ENCODE measurements at regions not wholly inside any gene's neighbourhood (a gene's known extent, or its start where the extent isn't known, plus 50 kb on each side); places are given as distances from the start of the nearest gene placed in this dataset.

- Mint-ChIP-seq H3K36me3 (no peaks in the 10 kb centered on the region), H3K4me1 (no peaks in the 10 kb centered on the region)
- intact Hi-C loops (cut with micrococcal nuclease): no loop called here
Observed at GRCh38 chr6:120775698-120776097, 558.6 kb downstream of the TBC1D32 start.

GRCh38 chr6:120774275-120774674 is 560.0 kb downstream of the TBC1D32 start:
- no peaks in the 10 kb centered on the region for H3K79me2 ChIP-seq (ENCODE audit: insufficient read depth, low read length)
- no peak overlapping the region for H3K9ac ChIP-seq (ENCODE audit: insufficient read depth, low read length, poor library complexity, severe bottlenecking)
- H3K27ac Mint-ChIP-seq: no peak overlapping the region
- H3K27ac ChIP-seq (ENCODE audit: low read depth in 1 of 2, low read length in 2 of 2): no peak overlapping the region
- H3K4me2 ChIP-seq (replicated peaks; ENCODE audit: extremely low read depth, low read length, poor library complexity, severe bottlenecking): no peak overlapping the region
- no peaks in the 10 kb centered on the region for H4K20me1 ChIP-seq (ENCODE audit: insufficient read depth, low read length)
- no peaks in the 10 kb centered on the region for H3K36me3 ChIP-seq (replicated peaks in 1 of 2; ENCODE audit: control insufficient read depth in 1 of 2, insufficient read depth in 2 of 2, low read length in 2 of 2)
- intact Hi-C loops (cut with micrococcal nuclease): no loop called here
- no CpG with 5 or more reads among the region's 1 CpG for WGBS (ENCODE audit: insufficient coverage)
- peaks cover 8 to 10% of the 10 kb centered on the region in 2 donors for H3K9me3 ChIP-seq (replicated peaks in 1 of 2; ENCODE audit: control insufficient read depth in 1 of 2, insufficient read depth in 1 of 2, low read length in 2 of 2)
- no peaks in the 10 kb centered on the region for H3K4me1 ChIP-seq (ENCODE audit: control insufficient read depth in 1 of 2, insufficient read depth in 2 of 2, low read length in 2 of 2)
- no peak overlapping the region for H3K4me3 ChIP-seq (replicated peaks in 1 of 3; ENCODE audit: low read depth in 2 of 3, low read length in 3 of 3)
- no peaks in the 10 kb centered on the region for H3K27me3 ChIP-seq (ENCODE audit: control insufficient read depth in 2 of 2, insufficient read depth in 2 of 2, low read length in 2 of 2)
- no peak overlapping the region for H3K4me3 Mint-ChIP-seq
- H3K27me3 Mint-ChIP-seq (ENCODE audit: low read depth in 3 of 3): no peaks in the 10 kb centered on the region
- no peak for DNase-seq
- no peaks in the 10 kb centered on the region for H3K36me3 Mint-ChIP-seq
- H2AFZ ChIP-seq (ENCODE audit: insufficient read depth, low read depth, low read length, poor library complexity, severe bottlenecking): no peak overlapping the region
- H3K4me1 Mint-ChIP-seq: no peaks in the 10 kb centered on the region
- TF ChIP-seq CTCF (IDR thresholded peaks at IDR 0.05): no peak
- peaks cover 0 to 8% (median 2%) of the 10 kb centered on the region in 7 donors for H3K9me3 Mint-ChIP-seq

More at GRCh38 chr6:120775698-120776097, 558.6 kb downstream of the TBC1D32 start:
- Histone ChIP-seq H3K36me3 (replicated peaks in 1 of 2; ENCODE audit: control insufficient read depth in 1 of 2, insufficient read depth in 2 of 2, low read length in 2 of 2) (no peaks in the 10 kb centered on the region), H3K27ac (ENCODE audit: low read depth in 1 of 2, low read length in 2 of 2) (no peak overlapping the region), H3K4me2 (replicated peaks; ENCODE audit: extremely low read depth, low read length, poor library complexity, severe bottlenecking) (no peak overlapping the region), H3K4me1 (ENCODE audit: control insufficient read depth in 1 of 2, insufficient read depth in 2 of 2, low read length in 2 of 2) (no peaks in the 10 kb centered on the region), H3K27me3 (ENCODE audit: control insufficient read depth in 2 of 2, insufficient read depth in 2 of 2, low read length in 2 of 2) (no peaks in the 10 kb centered on the region), H3K4me3 (replicated peaks in 1 of 3; ENCODE audit: low read depth in 2 of 3, low read length in 3 of 3) (no peak overlapping the region), H3K9ac (ENCODE audit: insufficient read depth, low read length, poor library complexity, severe bottlenecking) (no peak overlapping the region), H3K79me2 (ENCODE audit: insufficient read depth, low read length) (no peaks in the 10 kb centered on the region), H3K9me3 (replicated peaks in 1 of 2; ENCODE audit: control insufficient read depth in 1 of 2, insufficient read depth in 1 of 2, low read length in 2 of 2) (peaks cover 15 to 16% of the 10 kb centered on the region in 2 donors), H2AFZ (ENCODE audit: insufficient read depth, low read depth, low read length, poor library complexity, severe bottlenecking) (no peak overlapping the region), H4K20me1 (ENCODE audit: insufficient read depth, low read length) (no peaks in the 10 kb centered on the region)
- peaks cover 0 to 10% (median 2%) of the 10 kb centered on the region in 7 donors for H3K9me3 Mint-ChIP-seq
- no peak overlapping the region for H3K27ac Mint-ChIP-seq
- no peaks in the 10 kb centered on the region for H3K27me3 Mint-ChIP-seq (ENCODE audit: low read depth in 3 of 3)
- no peak for TF ChIP-seq CTCF (IDR thresholded peaks at IDR 0.05)
- H3K4me3 Mint-ChIP-seq: no peak overlapping the region
- no CpG with 5 or more reads among the region's 3 CpGs for WGBS (ENCODE audit: insufficient coverage)
- no peak for DNase-seq
